ENCODE measurements at regions not wholly inside any gene's neighbourhood (a gene's known extent, or its start where the extent isn't known, plus 50 kb on each side); places are given as distances from the start of the nearest gene placed in this dataset.

DNA sequence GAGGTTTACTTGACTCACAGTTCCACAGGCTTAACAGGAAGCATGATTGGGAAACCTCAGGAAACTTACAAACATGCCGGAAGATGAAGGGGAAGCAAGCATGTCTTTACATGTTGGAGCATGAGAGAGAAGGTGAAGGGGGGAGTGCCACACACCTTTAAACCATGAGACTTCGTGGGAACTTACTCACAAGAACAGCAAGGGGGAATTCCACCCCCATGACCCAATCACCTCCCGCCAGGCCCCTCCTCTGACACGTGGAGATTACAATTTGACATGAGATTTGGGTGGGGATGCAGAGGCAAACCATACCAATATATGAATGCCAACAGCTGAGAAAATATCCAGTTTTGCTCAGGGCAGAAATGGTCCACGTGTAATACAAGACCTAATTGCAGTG is 518.6 kb downstream of the VRK1 start:
- Histone ChIP-seq H3K27me3 (ENCODE audit: control insufficient read depth, insufficient read depth, low read length) (no peaks in the 10 kb centered on the region), H3K4me3 (ENCODE audit: low read depth, low read length) (no peak overlapping the region), H3K36me3 (ENCODE audit: control insufficient read depth, insufficient read depth, low read length) (no peaks in the 10 kb centered on the region)
- CTCF ChIA-PET: no interaction called here
- DNase-seq (ENCODE audit: low read depth): no peak
- POLR2A ChIA-PET: no interaction called here
- no peak for TF ChIP-seq CTCF (IDR thresholded peaks at IDR 0.05; ENCODE audit: insufficient read depth, low read depth, low read length)

- no peak for TF ChIP-seq CTCF (IDR thresholded peaks at IDR 0.05; ENCODE audit: insufficient read depth, low read depth, low read length)
- ChIA-PET POLR2A (no interaction called here), CTCF (no interaction called here)
- no peak overlapping the region for H3K4me3 ChIP-seq (ENCODE audit: low read depth, low read length)
- H3K36me3 ChIP-seq (ENCODE audit: control insufficient read depth, insufficient read depth, low read length): no peaks in the 10 kb centered on the region
- no peaks in the 10 kb centered on the region for H3K27me3 ChIP-seq (ENCODE audit: control insufficient read depth, insufficient read depth, low read length)
- no peak for DNase-seq (ENCODE audit: low read depth)
Observed at GRCh38 chr14:97318380-97318779, 521.2 kb downstream of the VRK1 start.

- POLR2A ChIA-PET: no interaction called here
- TF ChIP-seq CTCF (IDR thresholded peaks at IDR 0.05; ENCODE audit: insufficient read depth, low read depth, low read length): no peak
- DNase-seq (ENCODE audit: low read depth): no peak
- H3K4me3 ChIP-seq (ENCODE audit: low read depth, low read length): no peak overlapping the region
- no peaks in the 10 kb centered on the region for H3K27me3 ChIP-seq (ENCODE audit: control insufficient read depth, insufficient read depth, low read length)
- CTCF ChIA-PET: no interaction called here
- H3K36me3 ChIP-seq (ENCODE audit: control insufficient read depth, insufficient read depth, low read length): no peaks in the 10 kb centered on the region
Observed at GRCh38 chr14:97319691-97320090, 522.5 kb downstream of the VRK1 start.

DNA sequence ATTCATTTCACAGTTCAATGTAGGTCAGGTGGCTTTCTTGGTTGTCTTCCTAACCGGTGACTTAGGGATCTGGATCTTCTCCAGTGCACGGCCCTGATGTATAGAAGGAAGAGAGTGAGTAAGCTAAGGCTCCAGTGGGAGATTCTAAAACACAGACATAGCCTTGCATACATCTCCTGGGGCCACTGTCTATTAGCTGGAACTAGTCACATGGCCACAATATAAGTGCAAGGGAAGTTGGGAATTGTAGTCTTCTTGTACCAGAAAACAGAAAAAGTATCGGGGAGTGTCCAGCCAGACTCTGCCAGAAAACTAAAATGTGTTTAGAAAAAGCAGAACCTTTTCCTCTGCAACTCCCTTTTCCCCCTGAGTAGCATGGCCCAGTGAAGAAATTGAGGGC is 531.6 kb downstream of the VRK1 start:
- POLR2A ChIA-PET: no interaction called here
- no peak for TF ChIP-seq CTCF (IDR thresholded peaks at IDR 0.05; ENCODE audit: insufficient read depth, low read depth, low read length)
- CTCF ChIA-PET: no interaction called here
- DNase-seq (ENCODE audit: low read depth): no peak
- Histone ChIP-seq H3K4me3 (ENCODE audit: low read depth, low read length) (no peak overlapping the region), H3K27me3 (ENCODE audit: control insufficient read depth, insufficient read depth, low read length) (no peaks in the 10 kb centered on the region), H3K36me3 (ENCODE audit: control insufficient read depth, insufficient read depth, low read length) (no peaks in the 10 kb centered on the region)

GRCh38 chr14:97329701-97330100 is 532.5 kb downstream of the VRK1 start:
- Histone ChIP-seq H3K27me3 (ENCODE audit: control insufficient read depth, insufficient read depth, low read length) (no peaks in the 10 kb centered on the region), H3K4me3 (ENCODE audit: low read depth, low read length) (no peak overlapping the region), H3K36me3 (ENCODE audit: control insufficient read depth, insufficient read depth, low read length) (no peaks in the 10 kb centered on the region)
- TF ChIP-seq CTCF (IDR thresholded peaks at IDR 0.05; ENCODE audit: insufficient read depth, low read depth, low read length): no peak
- no peak for DNase-seq (ENCODE audit: low read depth)
- POLR2A ChIA-PET: no interaction called here
- CTCF ChIA-PET: interaction anchor here (0.6 kb wide), 1 partner anchor 24 kb away, joined by 3 read pairs; no protein-coding TSS in a partner anchor
